Spleen (tissue), 7 donors: ENCODE measurements at regions not wholly inside any gene's neighbourhood (a gene's known extent, or its start where the extent isn't known, plus 50 kb on each side); places are given as distances from the start of the nearest gene placed in this dataset.

Experiments
- POLR2A ChIP-seq, 3 donors: fragments of 450-650 bp; IDR thresholded peaks; one replicate each; pipeline ENCODE4 v1.5.1; 2017; ENCODE audit warnings: antibody characterized with exemption in 3 of 3, mild to moderate bottlenecking in 1 of 3
- TF ChIP-seq, protein P1 (sequence below), 11 experiments: fragments of 200-600 bp in 7 of 11; fragments of 450-650 bp in 4 of 11; sonication (generic) in 4 of 11; IDR thresholded peaks in 8 of 11; conservative IDR thresholded peaks in 3 of 11; 1 replicate in 7 of 11; 2 replicates in 4 of 11; pipeline versions ENCODE4 v1.4.0 to v1.8.0; 2016 to 2021; ENCODE audit warnings: antibody characterized with exemption in 11 of 11, inconsistent platforms in 4 of 11, mild to moderate bottlenecking in 1 of 11
- donor health status: DM: no; HTN: no; CAD: no; lungs with moderate emphysema.
- donor health status: DM: no; HTN: no; CAD: no.
- donor health status: DM: no; HTN: no; CAD: no.

- TF ChIP-seq, protein P1, sequence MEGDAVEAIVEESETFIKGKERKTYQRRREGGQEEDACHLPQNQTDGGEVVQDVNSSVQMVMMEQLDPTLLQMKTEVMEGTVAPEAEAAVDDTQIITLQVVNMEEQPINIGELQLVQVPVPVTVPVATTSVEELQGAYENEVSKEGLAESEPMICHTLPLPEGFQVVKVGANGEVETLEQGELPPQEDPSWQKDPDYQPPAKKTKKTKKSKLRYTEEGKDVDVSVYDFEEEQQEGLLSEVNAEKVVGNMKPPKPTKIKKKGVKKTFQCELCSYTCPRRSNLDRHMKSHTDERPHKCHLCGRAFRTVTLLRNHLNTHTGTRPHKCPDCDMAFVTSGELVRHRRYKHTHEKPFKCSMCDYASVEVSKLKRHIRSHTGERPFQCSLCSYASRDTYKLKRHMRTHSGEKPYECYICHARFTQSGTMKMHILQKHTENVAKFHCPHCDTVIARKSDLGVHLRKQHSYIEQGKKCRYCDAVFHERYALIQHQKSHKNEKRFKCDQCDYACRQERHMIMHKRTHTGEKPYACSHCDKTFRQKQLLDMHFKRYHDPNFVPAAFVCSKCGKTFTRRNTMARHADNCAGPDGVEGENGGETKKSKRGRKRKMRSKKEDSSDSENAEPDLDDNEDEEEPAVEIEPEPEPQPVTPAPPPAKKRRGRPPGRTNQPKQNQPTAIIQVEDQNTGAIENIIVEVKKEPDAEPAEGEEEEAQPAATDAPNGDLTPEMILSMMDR (IDR thresholded peaks at IDR 0.05 in 8 of 11, conservative IDR thresholded peaks at IDR 0.05 in 3 of 11), result no peak
- TF ChIP-seq POLR2A (IDR thresholded peaks at IDR 0.05), result no peak
Observed at GRCh38 chr9:18366184-18366583, 107.8 kb upstream of the ADAMTSL1 start.
